ENCODE measurements at regions not wholly inside any gene's neighbourhood (a gene's known extent, or its start where the extent isn't known, plus 50 kb on each side); places are given as distances from the start of the nearest gene placed in this dataset.
"Not testable (repeated sequence)": the region's sequence is repeated elsewhere in the genome, so short reads cannot be mapped to it uniquely, and the experiment has no call there.

GRCh38 chr16:52924162-52924561, 128.5 kb downstream of the CHD9NB start:
- no peak overlapping the region for H3K4me3 Mint-ChIP-seq
- no peak overlapping the region for H3K27ac Mint-ChIP-seq
- no peaks in the 10 kb centered on the region for H3K36me3 Mint-ChIP-seq (ENCODE audit: low read depth)
- intact Hi-C loops (cut with micrococcal nuclease): no loop called here
- H3K27me3 Mint-ChIP-seq: no peaks in the 10 kb centered on the region
- H3K9me3 Mint-ChIP-seq: no peaks in the 10 kb centered on the region
- H3K4me1 Mint-ChIP-seq (ENCODE audit: low read depth): no peaks in the 10 kb centered on the region

DNA sequence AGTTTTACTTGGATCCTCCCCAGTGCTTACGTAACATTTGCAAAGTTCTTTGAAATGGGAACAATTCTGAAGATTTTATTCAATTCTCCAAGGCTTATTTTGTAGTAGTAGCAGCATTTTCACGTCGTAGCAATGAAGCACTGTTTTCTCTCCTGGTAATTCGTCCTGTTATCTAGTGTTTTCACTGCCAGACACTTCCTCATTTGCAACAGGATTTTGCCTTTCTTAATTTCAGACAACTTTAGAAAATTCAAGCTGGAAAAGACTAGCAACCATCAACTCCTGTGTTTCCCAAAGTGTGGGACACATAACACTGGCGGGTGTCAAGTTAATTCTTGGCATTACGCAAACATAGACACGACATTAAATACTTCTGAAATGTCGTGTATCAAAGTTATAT, 131.6 kb downstream of the CHD9NB start:
- H3K27ac Mint-ChIP-seq: no peak overlapping the region
- no peaks in the 10 kb centered on the region for H3K4me1 Mint-ChIP-seq (ENCODE audit: low read depth)
- no peaks in the 10 kb centered on the region for H3K27me3 Mint-ChIP-seq
- intact Hi-C loops (cut with micrococcal nuclease): no loop called here
- H3K9me3 Mint-ChIP-seq: no peaks in the 10 kb centered on the region
- H3K36me3 Mint-ChIP-seq (ENCODE audit: low read depth): no peaks in the 10 kb centered on the region
- no peak overlapping the region for H3K4me3 Mint-ChIP-seq

DNA sequence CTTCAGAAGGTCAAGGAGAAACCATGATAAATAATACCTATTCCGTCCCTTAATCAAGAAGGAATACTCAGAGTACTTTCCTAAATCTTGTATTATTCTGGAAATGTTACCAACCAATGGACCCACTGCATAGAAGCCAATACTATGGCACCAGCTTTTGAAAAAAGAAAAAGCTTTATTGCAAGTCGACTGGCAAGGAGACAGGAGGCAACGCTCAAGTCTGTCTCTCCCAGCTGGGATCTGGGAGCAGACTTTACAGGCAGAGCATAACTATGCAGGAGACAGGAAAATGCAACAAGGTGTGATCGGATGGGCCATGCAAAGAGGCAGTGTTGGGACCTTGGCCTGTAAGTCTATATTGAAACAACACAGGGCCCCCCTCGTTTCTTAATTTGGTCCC, 132.4 kb downstream of the CHD9NB start:
- Mint-ChIP-seq H3K27ac (no peak overlapping the region), H3K9me3 (no peaks in the 10 kb centered on the region), H3K4me1 (ENCODE audit: low read depth) (no peaks in the 10 kb centered on the region), H3K4me3 (no peak overlapping the region), H3K27me3 (no peaks in the 10 kb centered on the region), H3K36me3 (ENCODE audit: low read depth) (no peaks in the 10 kb centered on the region)
- intact Hi-C loops (cut with micrococcal nuclease): no loop called here

DNA sequence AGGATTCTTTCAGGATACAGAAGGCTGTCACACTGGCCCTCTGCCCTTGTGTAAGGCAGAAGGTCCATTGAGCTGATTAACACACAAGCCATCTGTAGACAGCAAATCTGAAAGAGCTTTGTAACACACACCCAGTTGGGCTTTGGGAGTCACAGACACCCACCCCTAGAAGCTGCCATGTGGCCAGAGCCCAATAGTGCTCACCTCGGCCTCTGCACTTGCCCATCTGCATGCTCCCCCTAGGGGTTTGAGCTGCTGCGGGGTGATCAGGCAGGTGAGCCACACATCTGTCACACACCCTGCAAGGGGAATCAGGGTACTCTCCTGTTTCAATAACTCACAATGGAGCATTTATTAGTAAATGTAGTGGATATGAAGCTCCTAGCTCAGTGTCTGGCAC, 138.3 kb downstream of the CHD9NB start:
- Mint-ChIP-seq H3K27me3 (no peaks in the 10 kb centered on the region), H3K4me1 (ENCODE audit: low read depth) (no peaks in the 10 kb centered on the region), H3K36me3 (ENCODE audit: low read depth) (no peaks in the 10 kb centered on the region), H3K9me3 (no peaks in the 10 kb centered on the region), H3K4me3 (no peak overlapping the region), H3K27ac (no peak overlapping the region)
- intact Hi-C loops (cut with micrococcal nuclease): no loop called here

DNA sequence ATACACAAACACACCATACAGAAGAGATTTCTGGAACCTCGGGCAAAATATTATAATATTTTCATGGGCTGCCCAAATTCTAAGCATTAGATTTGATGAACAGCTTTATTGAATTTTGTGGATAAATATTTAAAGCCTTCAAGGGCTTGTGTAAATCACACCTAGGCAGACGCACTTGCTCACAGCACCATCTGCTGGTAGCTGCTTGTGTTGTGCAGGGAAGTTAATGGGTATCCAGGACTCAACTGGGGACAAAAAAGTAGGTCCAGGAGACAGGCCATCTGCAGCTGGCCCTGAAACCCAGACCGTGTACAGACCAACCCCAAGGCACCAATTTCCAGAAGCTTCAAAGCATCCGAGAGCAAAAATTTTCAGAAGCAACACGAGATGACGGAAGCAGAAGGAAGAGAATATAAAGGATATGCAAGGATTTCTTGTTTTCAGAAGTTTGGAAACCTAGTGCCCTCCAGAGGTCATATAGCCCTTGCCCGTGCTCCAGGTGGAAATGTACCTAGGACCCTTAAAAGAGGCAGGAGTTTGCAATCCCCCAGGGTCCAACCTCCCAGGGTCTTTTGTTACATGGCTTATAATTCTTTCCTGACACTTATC, 140.0 kb downstream of the CHD9NB start:
- Mint-ChIP-seq H3K4me3 (no peak overlapping the region), H3K9me3 (no peaks in the 10 kb centered on the region), H3K27ac (no peak overlapping the region), H3K27me3 (no peaks in the 10 kb centered on the region), H3K4me1 (ENCODE audit: low read depth) (no peaks in the 10 kb centered on the region), H3K36me3 (ENCODE audit: low read depth) (no peaks in the 10 kb centered on the region)
- intact Hi-C loops (cut with micrococcal nuclease): loop anchor here (1.0 kb wide), 1 partner anchor 721 kb away; no protein-coding TSS in a partner anchor

- H3K9me3 Mint-ChIP-seq; H3K36me3 Mint-ChIP-seq (ENCODE audit: low read depth); intact Hi-C loops (cut with micrococcal nuclease); H3K4me3 Mint-ChIP-seq; H3K27ac Mint-ChIP-seq; H3K27me3 Mint-ChIP-seq; H3K4me1 Mint-ChIP-seq (ENCODE audit: low read depth): not testable (repeated sequence)
Observed at GRCh38 chr16:52908057-52908456, 144.6 kb downstream of the CHD9NB start.

DNA sequence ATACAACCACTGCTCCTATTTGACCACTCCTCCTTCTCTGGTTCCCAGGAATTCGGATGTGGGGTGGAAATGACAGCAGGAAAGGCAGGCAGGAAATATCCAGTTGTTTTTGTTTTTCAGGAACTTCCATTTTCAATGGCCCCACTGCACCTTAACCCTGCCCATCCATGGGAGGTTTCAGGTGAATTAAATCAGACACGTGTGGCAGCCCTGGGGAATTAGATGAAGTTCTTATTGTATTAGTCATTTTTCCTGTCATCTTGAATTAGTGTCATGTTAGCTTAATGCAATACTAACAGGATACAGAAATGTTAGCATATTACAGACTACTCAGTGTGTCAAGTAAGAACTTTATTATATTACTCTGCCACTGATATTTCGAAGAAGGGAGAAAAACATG, 146.4 kb downstream of the CHD9NB start:
- intact Hi-C loops (cut with micrococcal nuclease): no loop called here
- H3K36me3 Mint-ChIP-seq (ENCODE audit: low read depth): no peaks in the 10 kb centered on the region
- no peak overlapping the region for H3K27ac Mint-ChIP-seq
- no peak overlapping the region for H3K4me3 Mint-ChIP-seq
- no peaks in the 10 kb centered on the region for H3K4me1 Mint-ChIP-seq (ENCODE audit: low read depth)
- H3K9me3 Mint-ChIP-seq: no peaks in the 10 kb centered on the region
- H3K27me3 Mint-ChIP-seq: no peaks in the 10 kb centered on the region

DNA sequence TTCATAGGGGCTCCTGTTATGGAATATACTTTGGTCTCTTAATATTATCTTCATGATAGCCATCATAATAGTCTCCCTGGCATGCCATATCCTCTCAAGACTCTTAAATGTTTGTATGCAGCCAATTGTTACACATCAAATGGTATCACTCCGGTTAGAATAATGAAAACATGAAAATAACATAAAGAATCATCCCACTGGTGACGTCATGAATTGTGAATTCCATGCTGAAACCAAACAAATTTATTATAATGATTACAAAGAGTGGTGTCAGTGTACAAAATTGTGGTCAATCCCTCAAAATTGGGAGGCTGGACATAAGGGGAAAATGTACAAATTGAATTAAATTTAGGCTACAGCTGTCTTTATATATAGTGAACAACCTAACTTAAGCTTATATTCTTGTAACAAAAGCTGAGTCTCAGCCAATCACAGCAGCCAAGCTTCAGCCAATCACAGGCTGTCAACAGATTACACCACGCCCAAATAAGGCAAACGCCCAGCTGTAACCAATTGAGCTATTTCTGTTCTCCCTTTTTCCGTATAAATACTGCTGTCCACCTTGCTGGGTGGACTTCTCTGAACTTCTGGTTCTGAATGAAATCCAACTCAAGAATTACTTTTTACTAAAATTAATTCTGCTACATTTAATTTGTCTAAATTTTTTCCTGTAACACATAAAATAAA, 156.1 kb downstream of the CHD9NB start:
- no peaks in the 10 kb centered on the region for H3K36me3 Mint-ChIP-seq (ENCODE audit: low read depth)
- H3K4me1 Mint-ChIP-seq (ENCODE audit: low read depth): no peaks in the 10 kb centered on the region
- no peak overlapping the region for H3K4me3 Mint-ChIP-seq
- no peak overlapping the region for H3K27ac Mint-ChIP-seq
- no peaks in the 10 kb centered on the region for H3K27me3 Mint-ChIP-seq
- intact Hi-C loops (cut with micrococcal nuclease): no loop called here
- no peaks in the 10 kb centered on the region for H3K9me3 Mint-ChIP-seq

DNA sequence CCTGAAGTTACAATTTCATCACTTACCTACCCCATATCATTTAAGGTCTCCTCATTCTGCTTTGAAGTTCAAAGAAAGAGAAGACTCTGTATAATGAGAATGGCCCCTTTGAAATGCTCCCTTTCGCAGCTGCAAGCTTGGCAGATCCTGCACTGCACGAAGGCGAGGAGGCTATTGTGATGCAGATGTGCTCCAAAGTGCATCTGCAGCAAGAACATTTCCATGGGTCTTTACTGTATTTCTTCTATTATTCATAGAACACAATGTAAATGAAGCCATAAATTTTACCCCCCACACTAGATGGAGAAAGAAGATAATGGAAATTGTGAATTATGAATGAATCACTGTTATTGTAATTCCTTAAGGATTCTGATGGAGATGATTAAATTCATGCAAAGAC, 178.7 kb downstream of the CHD9NB start:
- Mint-ChIP-seq H3K36me3 (ENCODE audit: low read depth) (no peaks in the 10 kb centered on the region), H3K27me3 (no peaks in the 10 kb centered on the region), H3K27ac (no peak overlapping the region), H3K4me3 (no peak overlapping the region), H3K9me3 (peaks cover 3% of the 10 kb centered on the region), H3K4me1 (ENCODE audit: low read depth) (no peaks in the 10 kb centered on the region)
- intact Hi-C loops (cut with micrococcal nuclease): no loop called here

DNA sequence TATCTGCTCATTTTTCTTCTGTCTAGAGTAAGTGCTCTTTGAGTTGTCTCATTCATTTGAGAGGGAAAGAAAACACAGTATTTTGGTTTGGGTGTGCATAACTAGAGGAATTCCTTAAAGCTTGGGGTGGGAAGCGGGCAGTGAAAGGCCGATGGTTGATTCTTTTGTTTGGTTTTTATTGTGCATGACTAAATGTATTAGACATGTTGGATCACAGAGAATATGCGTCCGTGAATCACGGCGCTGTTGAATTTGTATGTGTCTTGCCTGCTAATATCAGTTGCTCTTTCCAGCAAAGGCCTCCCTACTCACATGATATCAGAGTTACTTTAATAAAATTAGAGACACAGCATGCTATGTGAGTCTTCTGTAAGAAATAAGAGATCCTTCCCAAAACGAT, 180.0 kb downstream of the CHD9NB start:
- Mint-ChIP-seq H3K36me3 (ENCODE audit: low read depth) (no peaks in the 10 kb centered on the region), H3K4me1 (ENCODE audit: low read depth) (no peaks in the 10 kb centered on the region), H3K27me3 (no peaks in the 10 kb centered on the region), H3K27ac (no peak overlapping the region), H3K9me3 (peaks cover 10% of the 10 kb centered on the region), H3K4me3 (no peak overlapping the region)
- intact Hi-C loops (cut with micrococcal nuclease): no loop called here

DNA sequence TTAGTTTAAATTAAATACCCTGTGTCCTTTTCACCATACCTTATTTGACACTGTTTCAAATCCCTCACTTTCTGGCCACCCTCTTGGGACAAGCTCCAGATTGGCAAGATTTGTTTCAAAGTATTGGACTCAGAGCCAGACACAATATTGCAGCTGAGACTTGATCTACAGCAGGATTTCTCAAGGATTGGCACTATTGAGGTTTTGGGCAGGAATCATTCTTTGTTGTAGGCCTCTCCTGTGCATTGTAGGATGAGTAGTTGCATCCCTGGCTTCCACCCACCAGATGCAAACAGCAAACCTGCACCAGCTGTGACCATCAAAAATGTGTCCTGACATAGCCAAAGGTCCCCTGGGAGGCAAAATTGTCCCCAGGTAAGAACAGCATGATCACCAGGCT, 181.2 kb downstream of the CHD9NB start:
- Mint-ChIP-seq H3K9me3 (peaks cover 10% of the 10 kb centered on the region), H3K36me3 (ENCODE audit: low read depth) (no peaks in the 10 kb centered on the region)

DNA sequence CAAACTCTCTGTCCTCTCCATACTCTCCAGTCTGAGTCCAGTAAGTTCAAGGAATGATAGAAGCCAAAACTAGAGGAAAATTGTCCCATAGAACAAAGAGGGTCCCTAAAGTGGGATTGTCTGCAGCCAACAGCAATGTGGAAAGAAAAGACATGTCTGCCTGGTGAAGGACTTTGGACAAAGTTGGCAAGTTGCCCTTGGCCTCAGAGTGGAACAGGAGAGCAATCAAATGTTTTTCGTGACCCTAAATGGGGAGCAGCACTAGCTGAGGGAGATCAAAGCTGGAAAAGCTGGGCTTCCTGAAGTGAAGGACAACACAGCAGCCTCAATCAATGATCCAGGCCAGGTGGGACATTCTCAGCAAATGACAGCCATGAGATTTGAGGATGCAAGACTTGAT, 183.5 kb downstream of the CHD9NB start:
- intact Hi-C loops (cut with micrococcal nuclease): no loop called here
- H3K9me3 Mint-ChIP-seq: peaks cover 10% of the 10 kb centered on the region
- H3K4me3 Mint-ChIP-seq: no peak overlapping the region
- H3K4me1 Mint-ChIP-seq (ENCODE audit: low read depth): no peaks in the 10 kb centered on the region
- H3K36me3 Mint-ChIP-seq (ENCODE audit: low read depth): no peaks in the 10 kb centered on the region
- no peak overlapping the region for H3K27ac Mint-ChIP-seq
- H3K27me3 Mint-ChIP-seq: no peaks in the 10 kb centered on the region

More for the DNA sequence above, 181.2 kb downstream of the CHD9NB start:
- Mint-ChIP-seq H3K27me3 (no peaks in the 10 kb centered on the region), H3K4me1 (ENCODE audit: low read depth) (no peaks in the 10 kb centered on the region), H3K4me3 (no peak overlapping the region), H3K27ac (no peak overlapping the region)
- intact Hi-C loops (cut with micrococcal nuclease): no loop called here

- intact Hi-C loops (cut with micrococcal nuclease): loop anchor here (5.0 kb wide), 1 partner anchor 671 kb away; no protein-coding TSS in a partner anchor
- Mint-ChIP-seq H3K4me3 (no peak overlapping the region), H3K27ac (no peak overlapping the region), H3K27me3 (no peaks in the 10 kb centered on the region), H3K9me3 (no peaks in the 10 kb centered on the region), H3K36me3 (ENCODE audit: low read depth) (no peaks in the 10 kb centered on the region), H3K4me1 (ENCODE audit: low read depth) (no peaks in the 10 kb centered on the region)
Observed at GRCh38 chr16:52863000-52863399, 189.7 kb downstream of the CHD9NB start.

GRCh38 chr16:52861614-52862022, 191.1 kb downstream of the CHD9NB start:
- Mint-ChIP-seq H3K27me3 (no peaks in the 10 kb centered on the region), H3K4me3 (no peak overlapping the region), H3K4me1 (ENCODE audit: low read depth) (no peaks in the 10 kb centered on the region), H3K36me3 (ENCODE audit: low read depth) (no peaks in the 10 kb centered on the region), H3K27ac (no peak overlapping the region), H3K9me3 (no peaks in the 10 kb centered on the region)
- intact Hi-C loops (cut with micrococcal nuclease): loop anchor here (5.0 kb wide), 1 partner anchor 669 kb away; no protein-coding TSS in a partner anchor

DNA sequence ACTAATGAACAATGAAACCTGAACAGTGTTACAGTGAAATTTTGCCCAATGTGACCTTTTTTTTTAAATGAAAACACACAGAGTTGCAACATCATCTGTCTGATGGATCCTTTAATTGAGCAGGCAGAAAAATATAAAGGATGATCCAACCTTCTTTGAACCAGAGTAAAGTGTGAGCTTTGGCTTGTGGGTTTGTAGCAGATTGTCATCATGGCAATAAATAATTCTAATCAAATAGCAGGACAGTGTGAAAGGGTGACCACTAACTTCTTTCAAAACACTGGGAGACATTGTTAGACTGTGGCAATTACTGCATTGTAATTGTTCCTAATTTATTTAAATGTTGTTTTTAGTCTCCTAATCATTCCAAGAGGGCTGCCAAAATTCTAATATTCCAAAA, 197.2 kb downstream of the CHD9NB start:
- H3K4me1 Mint-ChIP-seq (ENCODE audit: low read depth): no peaks in the 10 kb centered on the region
- H3K27me3 Mint-ChIP-seq: no peaks in the 10 kb centered on the region
- H3K9me3 Mint-ChIP-seq: peaks cover 33% of the 10 kb centered on the region
- H3K36me3 Mint-ChIP-seq (ENCODE audit: low read depth): no peaks in the 10 kb centered on the region
- intact Hi-C loops (cut with micrococcal nuclease): no loop called here
- no peak overlapping the region for H3K4me3 Mint-ChIP-seq
- H3K27ac Mint-ChIP-seq: no peak overlapping the region

All from dendritic cell treated with granulocyte-macrophage colony-stimulating factor and Interleukin-4, amounts not matched to agents 40 ng/mL and 50 ng/mL, for 4 days (primary cell).